WTC11 (cell line): ENCODE measurements at regions not wholly inside any gene's neighbourhood (a gene's known extent, or its start where the extent isn't known, plus 50 kb on each side); places are given as distances from the start of the nearest gene placed in this dataset.

Experiments used
- ATAC-seq: fragments of 200-7000 bp; cut with Tn5 transposase; 2 replicates; pipeline ENCODE4 v1.10.0; 2021; ENCODE audit warnings: mild to moderate bottlenecking, moderate library complexity
- CTCF ChIA-PET: fragments of 300-600 bp; sonication (Branson Sonifier 250); formaldehyde crosslinking; loops from one replicate; lab custom pipeline; 2021; ENCODE audit warnings: antibody characterized with exemption; lab: Charles Lee
- POLR2A ChIA-PET: fragments of 350-600 bp; sonication (Branson Sonifier 250); formaldehyde crosslinking; loops from one replicate; lab custom pipeline; 2021; ENCODE audit warnings: antibody characterized with exemption; lab: Charles Lee
- DNase-seq: peaks from one replicate; pipeline ENCODE4 v3.0.0; 2021; ENCODE audit warnings: low spot score
- H3K27ac Mint-ChIP-seq: 2 replicates; pipeline ENCODE4 v1.8.0; 2021; ENCODE audit warnings: mixed read lengths
- H3K27me3 Mint-ChIP-seq: 2 replicates; pipeline ENCODE4 v1.8.0; 2021; ENCODE audit warnings: low read depth, mild to moderate bottlenecking, moderate library complexity, mixed read lengths
- H3K36me3 Mint-ChIP-seq: 2 replicates; pipeline ENCODE4 v1.8.0; 2021; ENCODE audit warnings: mixed read lengths
- H3K4me1 Mint-ChIP-seq: 2 replicates; pipeline ENCODE4 v1.8.0; 2022; ENCODE audit warnings: mixed read lengths
- H3K4me3 Mint-ChIP-seq: 2 replicates; pipeline ENCODE4 v1.8.0; 2021; ENCODE audit warnings: mild to moderate bottlenecking, moderate library complexity, mixed read lengths
- H3K9me3 Mint-ChIP-seq: 2 replicates; pipeline ENCODE4 v1.8.0; 2021; ENCODE audit warnings: mixed read lengths
- ARID4B ChIP-seq: sonication (generic); formaldehyde crosslinking; IDR thresholded peaks from 2 replicates; pipeline ENCODE4 v1.8.0; 2023; ENCODE audit warnings: missing genetic modification reagents, mild to moderate bottlenecking, borderline replicate concordance
- ATF2 ChIP-seq: sonication (generic); formaldehyde crosslinking; IDR thresholded peaks from 2 replicates; pipeline ENCODE4 v1.8.1; 2022; ENCODE audit warnings: low read depth, missing genetic modification reagents, borderline replicate concordance
- CREM ChIP-seq: sonication (generic); formaldehyde crosslinking; IDR thresholded peaks from 2 replicates; pipeline ENCODE4 v1.8.1; 2022; ENCODE audit warnings: mild to moderate bottlenecking, missing genetic modification reagents, moderate library complexity
- CTCF ChIP-seq: fragments of 200-600 bp; IDR thresholded peaks from 2 replicates; pipeline ENCODE4 v1.8.0; 2022; ENCODE audit warnings: antibody characterized with exemption
- E2F5 ChIP-seq: sonication (generic); formaldehyde crosslinking; IDR thresholded peaks from 2 replicates; pipeline ENCODE4 v1.8.1; 2022; ENCODE audit warnings: mild to moderate bottlenecking, moderate library complexity, missing genetic modification reagents
- FOXK1 ChIP-seq: sonication (generic); formaldehyde crosslinking; IDR thresholded peaks from 2 replicates; pipeline ENCODE4 v1.8.0; 2022; ENCODE audit warnings: mild to moderate bottlenecking, moderate library complexity, missing genetic modification reagents
- GTF2I ChIP-seq: fragments of 250-450 bp; sonication (Bioruptor Pico); conservative IDR thresholded peaks from 2 replicates; pipeline ENCODE4 v1.4.0; 2021; ENCODE audit warnings: mild to moderate bottlenecking
- IRF1 ChIP-seq: sonication (generic); formaldehyde crosslinking; IDR thresholded peaks from 2 replicates; pipeline ENCODE4 v1.8.0; 2023; ENCODE audit warnings: missing genetic modification reagents
- JAZF1 ChIP-seq: fragments of 250-450 bp; sonication (Bioruptor Pico); IDR thresholded peaks from 2 replicates; pipeline ENCODE4 v1.9.0; 2021; ENCODE audit warnings: moderate library complexity, mild to moderate bottlenecking, inconsistent platforms
- MXD4 ChIP-seq: fragments of 250-450 bp; sonication (Bioruptor Pico); IDR thresholded peaks from 2 replicates; pipeline ENCODE4 v1.8.0; 2021; ENCODE audit warnings: mild to moderate bottlenecking, moderate library complexity, borderline replicate concordance
- NFYB ChIP-seq: sonication (generic); formaldehyde crosslinking; conservative IDR thresholded peaks from 2 replicates; pipeline ENCODE4 v1.8.0; 2022; ENCODE audit warnings: low read depth, missing genetic modification reagents
- NR3C1 ChIP-seq: sonication (generic); formaldehyde crosslinking; conservative IDR thresholded peaks from 2 replicates; pipeline ENCODE4 v1.8.1; 2023; ENCODE audit warnings: low read depth, mild to moderate bottlenecking, missing genetic modification reagents
- PREB ChIP-seq: sonication (generic); formaldehyde crosslinking; IDR thresholded peaks from 2 replicates; pipeline ENCODE4 v1.8.1; 2022; ENCODE audit warnings: mild to moderate bottlenecking, missing genetic modification reagents, moderate library complexity, borderline replicate concordance
- RORB ChIP-seq: fragments of 250-450 bp; sonication (Bioruptor Pico); IDR thresholded peaks from 2 replicates; pipeline ENCODE4 v1.9.0; 2021; ENCODE audit warnings: mild to moderate bottlenecking
- ZNF138 ChIP-seq: sonication (generic); formaldehyde crosslinking; conservative IDR thresholded peaks from 2 replicates; pipeline ENCODE4 v1.8.1; 2022; ENCODE audit warnings: mild to moderate bottlenecking, moderate library complexity, missing genetic modification reagents
- ZNF232 ChIP-seq: sonication (generic); formaldehyde crosslinking; IDR thresholded peaks from 2 replicates; pipeline ENCODE4 v1.8.0; 2022; ENCODE audit warnings: mild to moderate bottlenecking, missing genetic modification reagents
- ZNF423 ChIP-seq: fragments of 250-450 bp; sonication (Bioruptor Pico); IDR thresholded peaks from 2 replicates; pipeline ENCODE4 v2.1.2; 2022; ENCODE audit warnings: mild to moderate bottlenecking, moderate library complexity
- TF ChIP-seq, protein P1 (sequence below): sonication (generic); formaldehyde crosslinking; IDR thresholded peaks from 2 replicates; pipeline ENCODE4 v1.8.1; 2023; ENCODE audit warnings: mild to moderate bottlenecking, missing genetic modification reagents, moderate library complexity
- TF ChIP-seq, protein P2 (sequence below): fragments of 250-450 bp; sonication (Bioruptor Pico); conservative IDR thresholded peaks from 2 replicates; pipeline ENCODE4 v1.9.0; 2021; ENCODE audit warnings: mild to moderate bottlenecking

GRCh38 chr10:83301732-83302131 lies 837.6 kb upstream of the GHITM start (continued):
- no peak for TF ChIP-seq ZNF232 (CRISPR knock-in tag)
- TF ChIP-seq, protein P1, sequence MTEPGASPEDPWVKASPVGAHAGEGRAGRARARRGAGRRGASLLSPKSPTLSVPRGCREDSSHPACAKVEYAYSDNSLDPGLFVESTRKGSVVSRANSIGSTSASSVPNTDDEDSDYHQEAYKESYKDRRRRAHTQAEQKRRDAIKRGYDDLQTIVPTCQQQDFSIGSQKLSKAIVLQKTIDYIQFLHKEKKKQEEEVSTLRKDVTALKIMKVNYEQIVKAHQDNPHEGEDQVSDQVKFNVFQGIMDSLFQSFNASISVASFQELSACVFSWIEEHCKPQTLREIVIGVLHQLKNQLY (CRISPR knock-in tag), result no peak
- no peak for TF ChIP-seq ZNF423

- no peaks in the 10 kb centered on the region for H3K36me3 Mint-ChIP-seq
- no peaks in the 10 kb centered on the region for H3K9me3 Mint-ChIP-seq
- H3K4me1 Mint-ChIP-seq, result no peaks in the 10 kb centered on the region
- no peaks in the 10 kb centered on the region for H3K27me3 Mint-ChIP-seq
- ATAC-seq (no peak), DNase-seq (no peak)
- no peak overlapping the region for H3K4me3 Mint-ChIP-seq
- CTCF ChIA-PET, result no interaction called here
- H3K27ac Mint-ChIP-seq, result no peak overlapping the region
- no peak for TF ChIP-seq JAZF1 (CRISPR knock-in tag)
- no peak for TF ChIP-seq PREB
- TF ChIP-seq, protein P2, sequence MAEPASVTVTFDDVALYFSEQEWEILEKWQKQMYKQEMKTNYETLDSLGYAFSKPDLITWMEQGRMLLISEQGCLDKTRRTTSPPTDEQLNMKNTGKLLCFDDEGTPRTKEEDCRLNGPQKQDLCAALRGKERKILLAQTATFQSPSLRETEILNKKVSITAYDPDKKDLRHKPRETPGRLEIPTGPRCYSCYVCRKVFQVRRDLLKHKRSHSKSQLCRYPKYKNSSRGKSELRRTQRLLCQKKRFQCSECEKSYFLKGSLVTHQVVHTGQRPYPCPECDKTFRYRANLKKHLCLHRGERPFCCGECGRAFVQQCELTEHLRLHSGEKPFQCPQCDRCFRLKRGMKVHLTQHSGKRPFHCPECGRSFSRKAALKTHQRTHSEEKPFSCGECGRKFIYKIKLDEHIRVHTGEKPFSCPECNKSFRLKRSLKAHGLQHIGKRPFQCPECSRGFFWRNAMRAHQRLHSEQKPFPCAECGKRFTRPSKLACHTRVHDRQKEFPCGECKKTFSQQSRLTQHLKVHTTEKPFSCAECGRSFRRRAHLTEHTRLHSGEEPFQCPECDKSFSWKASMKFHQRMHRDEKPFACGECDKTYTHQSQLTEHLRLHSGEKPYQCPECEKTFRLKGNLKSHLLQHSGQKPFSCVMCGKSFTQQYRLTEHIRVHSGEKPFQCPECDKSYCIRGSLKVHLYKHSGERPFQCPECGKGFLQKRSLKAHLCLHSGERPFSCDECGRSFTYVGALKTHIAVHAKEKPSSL (CRISPR knock-in tag), result no peak
- POLR2A ChIA-PET, result no interaction called here
Measured at GRCh38 chr10:83302623-83303022, 836.7 kb upstream of the GHITM start.

GRCh38 chr10:83310688-83311087 lies 828.6 kb upstream of the GHITM start:
- Mint-ChIP-seq H3K36me3 (no peaks in the 10 kb centered on the region), H3K4me1 (no peaks in the 10 kb centered on the region), H3K27ac (no peak overlapping the region), H3K27me3 (no peaks in the 10 kb centered on the region), H3K4me3 (no peak overlapping the region), H3K9me3 (peaks cover 12% of the 10 kb centered on the region)
- ATAC-seq (no peak), DNase-seq (no peak)
- ChIA-PET CTCF (interaction anchor here (1.3 kb wide), 1 partner anchor 144 kb away, joined by 4 read pairs; no protein-coding TSS in a partner anchor), POLR2A (no interaction called here)
- TF ChIP-seq E2F5 (CRISPR knock-in tag) (no peak), NFYB (CRISPR knock-in tag) (no peak), NR3C1 (CRISPR knock-in tag) (no peak), RORB (no peak), CREM (CRISPR knock-in tag) (no peak), ATF2 (CRISPR knock-in tag) (no peak), ZNF138 (CRISPR knock-in tag) (no peak), ARID4B (CRISPR knock-in tag) (no peak), FOXK1 (no peak), IRF1 (no peak), CTCF (no peak), PREB (no peak), MXD4 (CRISPR knock-in tag) (no peak), GTF2I (CRISPR knock-in tag) (no peak)
